Osteoblast (primary cell): ENCODE measurements at regions not wholly inside any gene's neighbourhood (a gene's known extent, or its start where the extent isn't known, plus 50 kb on each side); places are given as distances from the start of the nearest gene placed in this dataset.
A peak's percentile ranks its signal among the peaks of the same experiment; 100 is the strongest.

Source experiments
- DNase-seq: peaks from one replicate; pipeline ENCODE4 v3.0.0; 2011; ENCODE audit warnings: low spot score, mixed read lengths; ENCODE audit not compliant: insufficient read length; ENCODE audit errors: missing footprints
- H2AFZ ChIP-seq: 2 replicates; pipeline ENCODE4 v1.6.0; 2011; ENCODE audit warnings: mild to moderate bottlenecking, low read length
- H3K27ac ChIP-seq: 2 replicates; pipeline ENCODE4 v1.5.1; 2011; ENCODE audit warnings: mild to moderate bottlenecking, low read depth, low read length, moderate library complexity
- H3K27me3 ChIP-seq: 2 replicates; pipeline ENCODE4 v1.6.0; 2012; ENCODE audit warnings: mild to moderate bottlenecking, control low read depth, inconsistent platforms, low read length, moderate library complexity; ENCODE audit not compliant: insufficient read depth
- H3K36me3 ChIP-seq: 2 replicates; pipeline ENCODE4 v1.5.1; 2011; ENCODE audit warnings: mild to moderate bottlenecking, low read length, control low read depth, moderate library complexity; ENCODE audit not compliant: insufficient read depth
- H3K4me1 ChIP-seq: 2 replicates; pipeline ENCODE4 v1.5.1; 2011; ENCODE audit warnings: mild to moderate bottlenecking, low read length, control low read depth, moderate library complexity; ENCODE audit not compliant: insufficient read depth
- H3K4me2 ChIP-seq: 2 replicates; pipeline ENCODE4 v1.6.0; 2011; ENCODE audit warnings: mild to moderate bottlenecking, low read length; ENCODE audit not compliant: insufficient read depth
- H3K4me3 ChIP-seq: fragments of 200-600 bp; sonication (generic); 3 replicates; pipeline ENCODE4 v1.5.1; 2012; ENCODE audit warnings: mild to moderate bottlenecking, low read length, inconsistent platforms; ENCODE audit not compliant: insufficient read depth
- H3K79me2 ChIP-seq: 2 replicates; pipeline ENCODE4 v1.6.0; 2012; ENCODE audit warnings: mild to moderate bottlenecking, low read length, control low read depth, inconsistent platforms; ENCODE audit not compliant: insufficient read depth
- H3K9me3 ChIP-seq: 2 replicates; pipeline ENCODE4 v1.5.1; 2011; ENCODE audit warnings: low read depth, low read length, control low read depth
- H4K20me1 ChIP-seq: 2 replicates; pipeline ENCODE4 v1.6.0; 2012; ENCODE audit warnings: mild to moderate bottlenecking, low read length, control low read depth; ENCODE audit not compliant: insufficient read depth
- TF ChIP-seq, protein P1 (sequence below): IDR thresholded peaks from 2 replicates; pipeline ENCODE4 v1.5.1; 2011; ENCODE audit warnings: mild to moderate bottlenecking, low read depth, low read length, moderate library complexity; ENCODE audit errors: extremely low read depth

DNA sequence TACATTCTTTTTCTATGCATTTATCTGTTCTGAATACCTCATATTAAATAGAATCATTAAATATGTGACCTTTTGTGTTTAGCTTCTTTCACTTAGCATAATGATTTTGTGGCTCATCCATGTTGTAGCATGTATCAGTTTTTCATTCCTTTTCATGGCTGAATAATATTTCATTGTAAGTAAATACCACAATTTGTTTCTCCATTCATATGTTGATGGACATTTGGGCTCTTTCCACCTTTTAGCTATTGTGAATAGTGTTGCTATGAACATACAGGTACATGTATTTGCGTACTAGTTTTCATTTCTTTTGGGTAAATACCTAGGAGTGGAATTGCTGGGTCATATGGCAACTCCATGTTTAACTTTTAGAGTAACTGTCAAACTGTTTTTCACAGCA lies 85.1 kb downstream of the GNL3L start:
- H3K4me2 ChIP-seq, result no peak overlapping the region
- no peaks in the 10 kb centered on the region for H3K79me2 ChIP-seq
- H2AFZ ChIP-seq, result no peak overlapping the region
- H3K27me3 ChIP-seq, result no peaks in the 10 kb centered on the region
- no peak overlapping the region for H3K4me3 ChIP-seq
- no peak for DNase-seq
- TF ChIP-seq, protein P1, sequence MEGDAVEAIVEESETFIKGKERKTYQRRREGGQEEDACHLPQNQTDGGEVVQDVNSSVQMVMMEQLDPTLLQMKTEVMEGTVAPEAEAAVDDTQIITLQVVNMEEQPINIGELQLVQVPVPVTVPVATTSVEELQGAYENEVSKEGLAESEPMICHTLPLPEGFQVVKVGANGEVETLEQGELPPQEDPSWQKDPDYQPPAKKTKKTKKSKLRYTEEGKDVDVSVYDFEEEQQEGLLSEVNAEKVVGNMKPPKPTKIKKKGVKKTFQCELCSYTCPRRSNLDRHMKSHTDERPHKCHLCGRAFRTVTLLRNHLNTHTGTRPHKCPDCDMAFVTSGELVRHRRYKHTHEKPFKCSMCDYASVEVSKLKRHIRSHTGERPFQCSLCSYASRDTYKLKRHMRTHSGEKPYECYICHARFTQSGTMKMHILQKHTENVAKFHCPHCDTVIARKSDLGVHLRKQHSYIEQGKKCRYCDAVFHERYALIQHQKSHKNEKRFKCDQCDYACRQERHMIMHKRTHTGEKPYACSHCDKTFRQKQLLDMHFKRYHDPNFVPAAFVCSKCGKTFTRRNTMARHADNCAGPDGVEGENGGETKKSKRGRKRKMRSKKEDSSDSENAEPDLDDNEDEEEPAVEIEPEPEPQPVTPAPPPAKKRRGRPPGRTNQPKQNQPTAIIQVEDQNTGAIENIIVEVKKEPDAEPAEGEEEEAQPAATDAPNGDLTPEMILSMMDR, result no peak
- H3K36me3 ChIP-seq, result no peaks in the 10 kb centered on the region
- no peaks in the 10 kb centered on the region for H3K4me1 ChIP-seq
- H3K27ac ChIP-seq, result no peak overlapping the region
- H3K9me3 ChIP-seq, result no peaks in the 10 kb centered on the region
- no peaks in the 10 kb centered on the region for H4K20me1 ChIP-seq

DNA sequence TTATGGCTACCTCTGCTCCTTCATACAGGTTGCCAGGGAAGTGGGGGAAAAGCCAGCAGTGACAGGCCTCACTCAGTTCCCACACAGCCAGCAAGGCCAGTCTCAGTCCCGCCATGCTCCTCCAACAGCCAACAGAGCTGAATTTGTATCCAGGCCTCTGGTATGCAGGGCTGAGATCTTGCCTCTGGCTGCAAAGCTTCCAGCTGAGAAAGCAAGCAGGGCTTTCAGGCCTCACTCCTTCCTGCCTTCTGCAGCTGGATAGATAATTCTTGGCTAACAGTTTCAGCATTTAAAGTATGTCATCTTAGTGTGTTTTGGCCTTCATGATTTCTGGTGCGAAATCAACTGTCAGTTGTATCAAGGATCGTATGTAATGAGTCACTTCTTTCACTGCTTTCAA lies 103.6 kb downstream of the GNL3L start:
- TF ChIP-seq, protein P1, result no peak
- Histone ChIP-seq H3K4me1 (no peaks in the 10 kb centered on the region), H3K27me3 (no peaks in the 10 kb centered on the region), H3K4me3 (no peak overlapping the region), H3K9me3 (no peaks in the 10 kb centered on the region), H3K36me3 (no peaks in the 10 kb centered on the region), H3K4me2 (no peak overlapping the region), H3K27ac (no peak overlapping the region), H2AFZ (no peak overlapping the region), H4K20me1 (no peaks in the 10 kb centered on the region), H3K79me2 (no peaks in the 10 kb centered on the region)
- no peak for DNase-seq

GRCh38 chrX:54639018-54639345 lies 109.0 kb downstream of the GNL3L start:
- no peaks in the 10 kb centered on the region for H3K27me3 ChIP-seq

DNA sequence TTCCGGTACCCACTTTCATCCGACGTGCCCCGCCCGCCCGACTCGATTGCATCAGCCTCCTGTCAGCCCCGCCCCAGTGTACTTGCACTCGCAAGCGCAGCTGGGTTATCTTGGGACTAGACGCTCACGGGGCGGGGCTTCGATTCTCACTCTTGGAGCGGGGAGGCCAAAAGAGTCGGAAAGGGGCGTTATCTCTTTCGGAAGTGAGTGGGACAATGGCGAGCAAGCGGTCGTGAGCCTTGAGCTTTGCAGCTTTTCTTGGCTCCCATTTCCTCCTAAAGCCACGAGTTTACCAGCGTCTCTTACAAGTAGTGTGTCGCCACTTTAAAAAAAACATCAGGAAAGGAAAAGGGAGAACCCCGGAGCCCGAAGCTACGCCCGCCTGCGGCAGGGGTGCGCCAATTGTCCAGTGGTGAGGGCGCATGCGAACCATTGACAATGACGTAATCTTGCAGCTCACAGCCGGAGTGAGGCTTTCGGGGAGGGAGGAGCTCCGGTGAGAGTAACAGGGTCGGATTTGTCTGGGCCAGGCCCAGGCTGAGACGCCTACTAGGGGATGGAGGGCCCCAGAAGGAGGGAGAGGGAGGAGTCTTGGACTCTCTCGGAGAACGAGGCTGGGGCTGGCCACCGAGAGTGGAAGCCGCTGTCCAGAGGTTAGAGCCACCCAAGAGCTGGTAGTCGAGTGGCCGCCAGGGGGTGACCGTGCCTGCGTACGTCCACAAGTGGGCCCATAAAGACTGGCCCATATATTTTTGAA lies 109.5 kb downstream of the GNL3L start:
- peak overlapping the region; percentile 78 for H3K4me3 ChIP-seq
- peak; percentile 82 for DNase-seq
- peak overlapping the region; percentile 90 for H3K27ac ChIP-seq
- H2AFZ ChIP-seq, result peak overlapping the region; percentile 80
- H3K36me3 ChIP-seq, result no peaks in the 10 kb centered on the region
- H3K9me3 ChIP-seq, result no peaks in the 10 kb centered on the region
- no peaks in the 10 kb centered on the region for H3K4me1 ChIP-seq
- H3K27me3 ChIP-seq, result no peaks in the 10 kb centered on the region
- H3K79me2 ChIP-seq, result no peaks in the 10 kb centered on the region
- TF ChIP-seq, protein P1, result peak; percentile 68
- H4K20me1 ChIP-seq, result no peaks in the 10 kb centered on the region
- H3K4me2 ChIP-seq, result peak overlapping the region; percentile 84

More at GRCh38 chrX:54639018-54639345, 109.0 kb downstream of the GNL3L start:
- Histone ChIP-seq H3K4me2 (peak overlapping the region; percentile 84), H4K20me1 (no peaks in the 10 kb centered on the region), H3K4me1 (no peaks in the 10 kb centered on the region), H2AFZ (peak overlapping the region; percentile 41), H3K36me3 (no peaks in the 10 kb centered on the region), H3K4me3 (peak overlapping the region; percentile 78), H3K9me3 (no peaks in the 10 kb centered on the region), H3K79me2 (no peaks in the 10 kb centered on the region), H3K27ac (peak overlapping the region; percentile 90)
- TF ChIP-seq, protein P1, result no peak
- no peak for DNase-seq
